HEK293 (cell line): ENCODE measurements at regions not wholly inside any gene's neighbourhood (a gene's known extent, or its start where the extent isn't known, plus 50 kb on each side); places are given as distances from the start of the nearest gene placed in this dataset.

Source experiments
- CTCF ChIA-PET: fragments of 350-600 bp; formaldehyde crosslinking; extraction: SDS; loops from one replicate; lab custom pipeline; 2021; ENCODE audit warnings: antibody characterized with exemption; lab: Yijun Ruan, JAX
- POLR2A ChIA-PET: fragments of 300-600 bp; formaldehyde crosslinking; extraction: SDS; loops from one replicate; lab custom pipeline; 2020; ENCODE audit warnings: antibody characterized with exemption, inconsistent platforms; lab: Yijun Ruan, JAX
- H3K27ac ChIP-seq: fragments of 200-500 bp; sonication (Bioruptor generic); 2 replicates; pipeline ENCODE4 v1.5.1; 2014; ENCODE audit warnings: low read depth, low read length, control low read depth, inconsistent platforms; ENCODE audit errors: extremely low read depth
- H3K36me3 ChIP-seq, 2 experiments: fragments of 200-500 bp in 1 of 2; sonication (Bioruptor generic) in 1 of 2; 1 replicate in 1 of 2; 2 replicates in 1 of 2; pipeline ENCODE4 v1.5.1; 2014 to 2017; ENCODE audit warnings: inconsistent platforms in 2 of 2, low read length in 2 of 2; ENCODE audit not compliant: control insufficient read depth in 2 of 2, insufficient read depth in 1 of 2
- H3K4me1 ChIP-seq: fragments of 200-500 bp; sonication (Bioruptor generic); 2 replicates; pipeline ENCODE4 v1.5.1; 2014; ENCODE audit warnings: mild to moderate bottlenecking, low read length, inconsistent platforms; ENCODE audit not compliant: control insufficient read depth, insufficient read depth
- H3K4me3 ChIP-seq: 2 replicates; pipeline ENCODE4 v1.5.1; 2011; ENCODE audit warnings: low read depth, mild to moderate bottlenecking, control low read depth, low read length, moderate library complexity
- H3K9me3 ChIP-seq: fragments of 200-500 bp; sonication (Bioruptor generic); 2 replicates; pipeline ENCODE4 v1.5.1; 2014; ENCODE audit warnings: low read depth, low read length, inconsistent platforms; ENCODE audit not compliant: control insufficient read depth, insufficient read depth
- GLI2 ChIP-seq: fragments of 450-650 bp; formaldehyde crosslinking; IDR thresholded peaks from 2 replicates; pipeline ENCODE4; 2017; ENCODE audit warnings: missing biosample characterization, missing genetic modification characterization, low read depth, borderline replicate concordance
- HOXD13 ChIP-seq: sonication (generic); formaldehyde crosslinking; IDR thresholded peaks from 2 replicates; pipeline ENCODE4 v1.8.0; 2022; ENCODE audit warnings: missing genetic modification reagents, borderline replicate concordance
- IKZF3 ChIP-seq: fragments of 450-650 bp; IDR thresholded peaks from 2 replicates; pipeline ENCODE4 v1.5.0; 2018; ENCODE audit warnings: missing biosample characterization, mild to moderate bottlenecking, missing genetic modification characterization, moderate library complexity
- KLF9 ChIP-seq: fragments of 450-650 bp; formaldehyde crosslinking; IDR thresholded peaks from 2 replicates; pipeline ENCODE4 v1.5.1; 2016; ENCODE audit warnings: missing biosample characterization, missing genetic modification characterization, low read depth
- OVOL3 ChIP-seq: fragments of 450-650 bp; formaldehyde crosslinking; IDR thresholded peaks from 2 replicates; pipeline ENCODE4 v1.5.1; 2016; ENCODE audit warnings: missing biosample characterization, missing genetic modification characterization
- SALL2 ChIP-seq: fragments of 450-650 bp; formaldehyde crosslinking; IDR thresholded peaks from 2 replicates; pipeline ENCODE4 v1.5.0; 2017; ENCODE audit warnings: missing biosample characterization, mild to moderate bottlenecking, missing genetic modification characterization, borderline replicate concordance
- YY2 ChIP-seq: fragments of 450-650 bp; formaldehyde crosslinking; IDR thresholded peaks from 2 replicates; pipeline ENCODE4 v1.5.1; 2016; ENCODE audit warnings: missing biosample characterization, missing genetic modification characterization
- ZBTB8A ChIP-seq: fragments of 450-650 bp; formaldehyde crosslinking; IDR thresholded peaks from 2 replicates; pipeline ENCODE4 v1.5.1; 2016; ENCODE audit warnings: missing biosample characterization, missing genetic modification characterization
- ZFP3 ChIP-seq: fragments of 450-650 bp; formaldehyde crosslinking; IDR thresholded peaks from 2 replicates; pipeline ENCODE4 v1.5.1; 2016; ENCODE audit warnings: low read depth, missing biosample characterization, missing genetic modification characterization
- ZNF114 ChIP-seq: fragments of 450-650 bp; formaldehyde crosslinking; IDR thresholded peaks from 2 replicates; pipeline ENCODE4 v1.5.0; 2017; ENCODE audit warnings: missing biosample characterization, missing genetic modification characterization
- ZNF16 ChIP-seq: fragments of 450-650 bp; formaldehyde crosslinking; IDR thresholded peaks from 2 replicates; pipeline ENCODE4 v1.5.1; 2016; ENCODE audit warnings: low read depth, missing biosample characterization, missing genetic modification characterization
- ZNF175 ChIP-seq: fragments of 450-650 bp; formaldehyde crosslinking; IDR thresholded peaks from 2 replicates; pipeline ENCODE4 v1.5.1; 2016; ENCODE audit warnings: missing biosample characterization, missing genetic modification characterization
- ZNF302 ChIP-seq: fragments of 450-650 bp; formaldehyde crosslinking; IDR thresholded peaks from 2 replicates; pipeline ENCODE4 v1.5.1; 2016; ENCODE audit warnings: missing biosample characterization, missing genetic modification characterization, low read depth
- ZNF600 ChIP-seq: fragments of 450-650 bp; formaldehyde crosslinking; IDR thresholded peaks from 2 replicates; pipeline ENCODE4 v1.5.1; 2016; ENCODE audit warnings: missing biosample characterization, missing genetic modification characterization
- ZNF654 ChIP-seq: fragments of 450-650 bp; formaldehyde crosslinking; IDR thresholded peaks from 2 replicates; pipeline ENCODE4 v1.5.1; 2016; ENCODE audit warnings: low read depth, missing biosample characterization, missing genetic modification characterization
- ZNF660 ChIP-seq: fragments of 450-650 bp; IDR thresholded peaks from 2 replicates; pipeline ENCODE4 v1.5.1; 2018; ENCODE audit warnings: missing biosample characterization, mild to moderate bottlenecking, missing genetic modification characterization
- ZNF768 ChIP-seq: fragments of 450-650 bp; formaldehyde crosslinking; IDR thresholded peaks from 2 replicates; pipeline ENCODE4 v1.5.1; 2018; ENCODE audit warnings: missing biosample characterization, mild to moderate bottlenecking, missing genetic modification characterization
- TF ChIP-seq, protein P1 (sequence below): fragments of 450-650 bp; formaldehyde crosslinking; IDR thresholded peaks from 2 replicates; pipeline ENCODE4 v1.5.1; 2016; ENCODE audit warnings: missing biosample characterization, missing genetic modification characterization
- TF ChIP-seq, protein P2 (sequence below): fragments of 450-650 bp; formaldehyde crosslinking; IDR thresholded peaks from 2 replicates; pipeline ENCODE4 v1.5.1; 2016; ENCODE audit warnings: missing biosample characterization, missing genetic modification characterization
- TF ChIP-seq, protein P3 (sequence below): fragments of 450-650 bp; formaldehyde crosslinking; IDR thresholded peaks from 2 replicates; pipeline ENCODE4 v1.5.1; 2017; ENCODE audit warnings: missing biosample characterization, missing genetic modification characterization

DNA sequence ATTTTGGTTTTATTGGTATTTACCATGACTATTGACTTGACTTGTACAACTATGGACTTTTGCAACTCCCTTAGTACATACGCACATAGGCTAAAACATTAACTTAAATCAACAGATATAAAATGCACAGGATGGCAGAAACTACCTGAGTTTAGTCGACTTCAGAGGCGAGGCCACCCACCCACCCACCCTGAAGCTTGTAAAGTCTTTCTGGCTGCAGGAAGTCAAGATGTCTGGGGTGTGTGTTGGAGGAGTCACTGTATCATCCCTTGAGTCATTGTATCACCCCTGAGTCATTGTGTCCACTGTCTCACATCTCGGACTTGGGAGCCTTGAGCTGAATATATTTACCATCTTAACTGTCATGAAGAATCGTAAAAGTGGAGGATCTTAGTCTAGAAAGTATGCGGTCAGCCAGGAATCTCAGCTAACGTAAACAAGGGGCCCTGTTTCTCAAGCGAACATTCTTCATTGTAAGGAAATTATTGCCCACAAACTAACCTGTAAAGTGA is 140.0 kb upstream of the ST6GAL2 start:
- Histone ChIP-seq H3K4me3 (no peak overlapping the region), H3K4me1 (no peaks in the 10 kb centered on the region), H3K9me3 (no peaks in the 10 kb centered on the region), H3K27ac (no peak overlapping the region), H3K36me3 (no peaks in the 10 kb centered on the region)
- ChIA-PET CTCF (no interaction called here), POLR2A (no interaction called here)
- TF ChIP-seq ZFP3, result no peak
- TF ChIP-seq ZNF16 (tag by site-specific recombination), result no peak

DNA sequence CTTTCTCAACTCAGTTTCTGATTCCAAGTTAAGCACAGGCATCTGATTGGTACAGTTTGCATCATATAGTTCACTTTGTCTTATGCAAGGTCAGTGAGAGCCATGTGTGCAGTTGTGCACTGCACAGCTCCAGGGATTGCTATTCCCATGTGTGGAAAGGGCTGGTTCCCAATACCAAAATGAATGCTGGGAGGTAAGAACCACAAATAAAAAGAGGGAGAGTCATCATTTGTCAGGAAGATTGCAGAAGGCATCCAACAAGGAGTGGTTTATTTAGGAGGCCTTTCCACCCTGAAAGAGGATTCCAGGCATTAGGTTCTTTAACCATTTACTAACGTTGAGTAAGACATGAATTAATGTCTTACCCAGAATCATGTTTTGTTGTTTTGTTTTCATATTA is 141.2 kb upstream of the ST6GAL2 start:
- TF ChIP-seq YY2 (tag by site-specific recombination) (no peak), ZNF175 (tag by site-specific recombination) (no peak), IKZF3 (tag by site-specific recombination) (no peak), ZBTB8A (tag by site-specific recombination) (no peak), ZNF16 (tag by site-specific recombination) (no peak), HOXD13 (CRISPR knock-in tag) (no peak), ZNF660 (no peak), ZNF114 (no peak), SALL2 (tag by site-specific recombination) (no peak), ZNF654 (tag by site-specific recombination) (no peak), GLI2 (no peak), ZNF768 (tag by site-specific recombination) (no peak), KLF9 (tag by site-specific recombination) (no peak)
- TF ChIP-seq, protein P1, sequence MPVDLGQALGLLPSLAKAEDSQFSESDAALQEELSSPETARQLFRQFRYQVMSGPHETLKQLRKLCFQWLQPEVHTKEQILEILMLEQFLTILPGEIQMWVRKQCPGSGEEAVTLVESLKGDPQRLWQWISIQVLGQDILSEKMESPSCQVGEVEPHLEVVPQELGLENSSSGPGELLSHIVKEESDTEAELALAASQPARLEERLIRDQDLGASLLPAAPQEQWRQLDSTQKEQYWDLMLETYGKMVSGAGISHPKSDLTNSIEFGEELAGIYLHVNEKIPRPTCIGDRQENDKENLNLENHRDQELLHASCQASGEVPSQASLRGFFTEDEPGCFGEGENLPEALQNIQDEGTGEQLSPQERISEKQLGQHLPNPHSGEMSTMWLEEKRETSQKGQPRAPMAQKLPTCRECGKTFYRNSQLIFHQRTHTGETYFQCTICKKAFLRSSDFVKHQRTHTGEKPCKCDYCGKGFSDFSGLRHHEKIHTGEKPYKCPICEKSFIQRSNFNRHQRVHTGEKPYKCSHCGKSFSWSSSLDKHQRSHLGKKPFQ (tag by site-specific recombination), result no peak
- TF ChIP-seq, protein P2, sequence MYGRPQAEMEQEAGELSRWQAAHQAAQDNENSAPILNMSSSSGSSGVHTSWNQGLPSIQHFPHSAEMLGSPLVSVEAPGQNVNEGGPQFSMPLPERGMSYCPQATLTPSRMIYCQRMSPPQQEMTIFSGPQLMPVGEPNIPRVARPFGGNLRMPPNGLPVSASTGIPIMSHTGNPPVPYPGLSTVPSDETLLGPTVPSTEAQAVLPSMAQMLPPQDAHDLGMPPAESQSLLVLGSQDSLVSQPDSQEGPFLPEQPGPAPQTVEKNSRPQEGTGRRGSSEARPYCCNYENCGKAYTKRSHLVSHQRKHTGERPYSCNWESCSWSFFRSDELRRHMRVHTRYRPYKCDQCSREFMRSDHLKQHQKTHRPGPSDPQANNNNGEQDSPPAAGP (tag by site-specific recombination), result no peak
- TF ChIP-seq, protein P3, sequence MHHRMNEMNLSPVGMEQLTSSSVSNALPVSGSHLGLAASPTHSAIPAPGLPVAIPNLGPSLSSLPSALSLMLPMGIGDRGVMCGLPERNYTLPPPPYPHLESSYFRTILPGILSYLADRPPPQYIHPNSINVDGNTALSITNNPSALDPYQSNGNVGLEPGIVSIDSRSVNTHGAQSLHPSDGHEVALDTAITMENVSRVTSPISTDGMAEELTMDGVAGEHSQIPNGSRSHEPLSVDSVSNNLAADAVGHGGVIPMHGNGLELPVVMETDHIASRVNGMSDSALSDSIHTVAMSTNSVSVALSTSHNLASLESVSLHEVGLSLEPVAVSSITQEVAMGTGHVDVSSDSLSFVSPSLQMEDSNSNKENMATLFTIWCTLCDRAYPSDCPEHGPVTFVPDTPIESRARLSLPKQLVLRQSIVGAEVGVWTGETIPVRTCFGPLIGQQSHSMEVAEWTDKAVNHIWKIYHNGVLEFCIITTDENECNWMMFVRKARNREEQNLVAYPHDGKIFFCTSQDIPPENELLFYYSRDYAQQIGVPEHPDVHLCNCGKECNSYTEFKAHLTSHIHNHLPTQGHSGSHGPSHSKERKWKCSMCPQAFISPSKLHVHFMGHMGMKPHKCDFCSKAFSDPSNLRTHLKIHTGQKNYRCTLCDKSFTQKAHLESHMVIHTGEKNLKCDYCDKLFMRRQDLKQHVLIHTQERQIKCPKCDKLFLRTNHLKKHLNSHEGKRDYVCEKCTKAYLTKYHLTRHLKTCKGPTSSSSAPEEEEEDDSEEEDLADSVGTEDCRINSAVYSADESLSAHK (tag by site-specific recombination), result no peak
- no peaks in the 10 kb centered on the region for H3K36me3 ChIP-seq
- ChIA-PET CTCF (no interaction called here), POLR2A (interaction anchor here (0.6 kb wide), 1 partner anchor 145 kb away, joined by 3 read pairs; no protein-coding TSS in a partner anchor)
- H3K27ac ChIP-seq, result no peak overlapping the region
- H3K4me3 ChIP-seq, result no peak overlapping the region
- no peaks in the 10 kb centered on the region for H3K4me1 ChIP-seq
- H3K9me3 ChIP-seq, result no peaks in the 10 kb centered on the region

DNA sequence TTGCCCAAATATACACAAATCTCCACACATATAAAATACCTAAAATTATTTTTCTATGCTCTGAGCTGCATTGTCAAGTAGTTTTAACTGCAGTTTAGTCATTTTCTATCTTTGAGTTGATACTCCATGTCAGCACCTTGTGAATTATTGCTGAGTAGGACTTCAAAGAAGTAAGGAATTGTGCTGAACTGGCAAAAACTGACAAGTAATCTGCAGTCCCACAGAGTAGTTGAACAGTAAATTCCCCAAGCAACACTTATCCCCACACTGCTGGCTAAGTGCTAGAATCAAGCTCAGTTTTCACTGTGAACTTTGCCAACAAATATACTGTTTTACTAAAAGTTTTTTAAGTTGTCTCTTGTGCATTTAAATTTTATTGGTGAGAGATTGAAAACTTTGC is 141.8 kb upstream of the ST6GAL2 start:
- no peaks in the 10 kb centered on the region for H3K36me3 ChIP-seq
- TF ChIP-seq ZNF302 (tag by site-specific recombination), result no peak
- TF ChIP-seq ZNF600, result no peak
- no peak for TF ChIP-seq OVOL3
- TF ChIP-seq, all 188 proteins: peak for 0
- Histone ChIP-seq H3K9me3 (no peaks in the 10 kb centered on the region), H3K27ac (no peak overlapping the region), H3K4me3 (no peak overlapping the region), H3K4me1 (no peaks in the 10 kb centered on the region)
- ChIA-PET CTCF (no interaction called here), POLR2A (no interaction called here)
